ENCODE measurements at regions not wholly inside any gene's neighbourhood (a gene's known extent, or its start where the extent isn't known, plus 50 kb on each side); places are given as distances from the start of the nearest gene placed in this dataset.

DNA sequence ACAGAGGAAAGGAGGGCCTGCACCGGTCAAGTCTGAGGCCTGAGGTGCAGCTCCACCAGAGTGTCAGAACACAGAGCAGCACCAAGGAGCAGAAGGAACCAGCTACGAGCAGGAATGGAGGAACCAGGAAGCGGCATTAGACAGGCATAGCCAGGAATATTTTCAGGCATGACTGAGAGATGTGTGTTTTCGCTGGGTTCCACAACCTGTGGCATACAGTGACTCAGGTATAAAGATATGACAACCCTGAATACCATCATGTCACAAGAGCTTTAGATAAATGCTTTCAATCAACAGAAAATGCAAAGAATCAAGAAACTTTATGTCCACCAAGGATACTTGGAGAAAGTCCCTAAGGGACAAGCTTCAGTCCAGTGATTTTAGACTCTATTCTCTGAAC, 189.3 kb upstream of the NRIP1 start:
- Histone ChIP-seq H3K4ac (ENCODE audit: low read depth, low read length) (no peak overlapping the region), H2AK5ac (ENCODE audit: low read depth, low read length) (no peak overlapping the region), H3K9ac (ENCODE audit: low read depth, low read length) (no peak overlapping the region), H2BK15ac (ENCODE audit: low read depth, low read length) (no peak overlapping the region), H3K4me2 (ENCODE audit: low read depth, low read length) (no peak overlapping the region), H3K9me1 (ENCODE audit: insufficient read depth, low read length) (no peaks in the 10 kb centered on the region), H4K20me1 (ENCODE audit: insufficient read depth, low read length) (no peaks in the 10 kb centered on the region), H3K4me1 (ENCODE audit: control insufficient read depth, insufficient read depth, low read length) (no peaks in the 10 kb centered on the region), H3K36me3 (ENCODE audit: control insufficient read depth, insufficient read depth, low read length) (no peaks in the 10 kb centered on the region), H3K18ac (ENCODE audit: low read depth, low read length) (no peak overlapping the region), H4K91ac (ENCODE audit: insufficient read depth, low read depth, low read length) (no peak overlapping the region), H2AFZ (replicated peaks; ENCODE audit: low read length, poor library complexity) (no peak overlapping the region), H3K79me1 (ENCODE audit: low read depth in 1 of 2, low read length in 2 of 2) (no peaks in the 10 kb centered on the region), H3K27me3 (ENCODE audit: control insufficient read depth, insufficient read depth, low read length) (no peaks in the 10 kb centered on the region), H3K23ac (ENCODE audit: low read depth, low read length) (no peak overlapping the region), H2BK120ac (ENCODE audit: low read depth, low read length) (no peak overlapping the region), H3K56ac (ENCODE audit: extremely low read depth, insufficient read depth, low read length) (no peak overlapping the region), H3K9me3 (ENCODE audit: control insufficient read depth, insufficient read depth, low read length) (no peaks in the 10 kb centered on the region), H2BK5ac (ENCODE audit: low read depth, low read length, poor library complexity, severe bottlenecking) (no peak overlapping the region), H4K8ac (ENCODE audit: low read depth in 2 of 2, low read length in 2 of 2) (no peak overlapping the region), H2BK20ac (ENCODE audit: low read depth, low read length) (no peak overlapping the region), H3K14ac (replicated peaks; ENCODE audit: low read depth, low read length) (no peak overlapping the region), H2AK9ac (replicated peaks; ENCODE audit: low read depth, low read length, poor library complexity) (no peak overlapping the region), H4K5ac (ENCODE audit: low read depth, low read length) (no peak overlapping the region), H3K4me3 (ENCODE audit: insufficient read depth, low read depth, low read length) (no peak overlapping the region), H3K27ac (ENCODE audit: insufficient read depth, low read length) (no peak overlapping the region)
- intact Hi-C loops (cut with micrococcal nuclease) (no loop called here), in situ Hi-C loops (cut with MboI; ENCODE audit: low sequenced_read_pairs) (no loop called here), dilution Hi-C loops (cut with HindIII; ENCODE audit: low sequenced_read_pairs, unreplicated experiment) (no loop called here)
- no TSS peak for BruUV-seq (replicated peaks)
- TF ChIP-seq MXI1 (IDR thresholded peaks at IDR 0.05; ENCODE audit: borderline replicate concordance, low read depth, low read length) = no peak
- no peak for TF ChIP-seq FOS (IDR thresholded peaks at IDR 0.05; ENCODE audit: low read depth, low read length)
- TF ChIP-seq BHLHE40 (IDR thresholded peaks at IDR 0.05; ENCODE audit: low read depth, low read length) = no peak
- TF ChIP-seq POLR2A (IDR thresholded peaks at IDR 0.05; ENCODE audit: low read depth, low read length) = no peak
- TF ChIP-seq, protein P1, sequence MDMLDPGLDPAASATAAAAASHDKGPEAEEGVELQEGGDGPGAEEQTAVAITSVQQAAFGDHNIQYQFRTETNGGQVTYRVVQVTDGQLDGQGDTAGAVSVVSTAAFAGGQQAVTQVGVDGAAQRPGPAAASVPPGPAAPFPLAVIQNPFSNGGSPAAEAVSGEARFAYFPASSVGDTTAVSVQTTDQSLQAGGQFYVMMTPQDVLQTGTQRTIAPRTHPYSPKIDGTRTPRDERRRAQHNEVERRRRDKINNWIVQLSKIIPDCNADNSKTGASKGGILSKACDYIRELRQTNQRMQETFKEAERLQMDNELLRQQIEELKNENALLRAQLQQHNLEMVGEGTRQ (IDR thresholded peaks at IDR 0.05; ENCODE audit: low read depth, low read length) = no peak
- no peak for TF ChIP-seq MAFK (IDR thresholded peaks at IDR 0.05; ENCODE audit: low read depth, low read length)
- TF ChIP-seq CHD1 (IDR thresholded peaks at IDR 0.05; ENCODE audit: low read depth, low read length) = no peak
- TF ChIP-seq SMC3 (IDR thresholded peaks at IDR 0.05; ENCODE audit: low read depth, low read length) = no peak
- TF ChIP-seq, protein P2, sequence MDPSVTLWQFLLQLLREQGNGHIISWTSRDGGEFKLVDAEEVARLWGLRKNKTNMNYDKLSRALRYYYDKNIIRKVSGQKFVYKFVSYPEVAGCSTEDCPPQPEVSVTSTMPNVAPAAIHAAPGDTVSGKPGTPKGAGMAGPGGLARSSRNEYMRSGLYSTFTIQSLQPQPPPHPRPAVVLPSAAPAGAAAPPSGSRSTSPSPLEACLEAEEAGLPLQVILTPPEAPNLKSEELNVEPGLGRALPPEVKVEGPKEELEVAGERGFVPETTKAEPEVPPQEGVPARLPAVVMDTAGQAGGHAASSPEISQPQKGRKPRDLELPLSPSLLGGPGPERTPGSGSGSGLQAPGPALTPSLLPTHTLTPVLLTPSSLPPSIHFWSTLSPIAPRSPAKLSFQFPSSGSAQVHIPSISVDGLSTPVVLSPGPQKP (IDR thresholded peaks at IDR 0.05; ENCODE audit: borderline replicate concordance, low read depth, low read length) = no peak
- no peak for TF ChIP-seq MAZ (IDR thresholded peaks at IDR 0.05; ENCODE audit: borderline replicate concordance, low read depth, low read length)
- TF ChIP-seq RFX5 (IDR thresholded peaks at IDR 0.05; ENCODE audit: low read depth, low read length) = no peak
- no peak for TF ChIP-seq NFE2L2 (IDR thresholded peaks at IDR 0.05; ENCODE audit: low read depth, low read length)
- no peak for TF ChIP-seq RAD21 (IDR thresholded peaks at IDR 0.05; ENCODE audit: low read length)
- TF ChIP-seq, protein P3, sequence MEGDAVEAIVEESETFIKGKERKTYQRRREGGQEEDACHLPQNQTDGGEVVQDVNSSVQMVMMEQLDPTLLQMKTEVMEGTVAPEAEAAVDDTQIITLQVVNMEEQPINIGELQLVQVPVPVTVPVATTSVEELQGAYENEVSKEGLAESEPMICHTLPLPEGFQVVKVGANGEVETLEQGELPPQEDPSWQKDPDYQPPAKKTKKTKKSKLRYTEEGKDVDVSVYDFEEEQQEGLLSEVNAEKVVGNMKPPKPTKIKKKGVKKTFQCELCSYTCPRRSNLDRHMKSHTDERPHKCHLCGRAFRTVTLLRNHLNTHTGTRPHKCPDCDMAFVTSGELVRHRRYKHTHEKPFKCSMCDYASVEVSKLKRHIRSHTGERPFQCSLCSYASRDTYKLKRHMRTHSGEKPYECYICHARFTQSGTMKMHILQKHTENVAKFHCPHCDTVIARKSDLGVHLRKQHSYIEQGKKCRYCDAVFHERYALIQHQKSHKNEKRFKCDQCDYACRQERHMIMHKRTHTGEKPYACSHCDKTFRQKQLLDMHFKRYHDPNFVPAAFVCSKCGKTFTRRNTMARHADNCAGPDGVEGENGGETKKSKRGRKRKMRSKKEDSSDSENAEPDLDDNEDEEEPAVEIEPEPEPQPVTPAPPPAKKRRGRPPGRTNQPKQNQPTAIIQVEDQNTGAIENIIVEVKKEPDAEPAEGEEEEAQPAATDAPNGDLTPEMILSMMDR (conservative IDR thresholded peaks at IDR 0.05; ENCODE audit: low read depth, low read length) = no peak
- no peak for TF ChIP-seq CEBPB (IDR thresholded peaks at IDR 0.05; ENCODE audit: low read depth, low read length)
- TF ChIP-seq RCOR1 (IDR thresholded peaks at IDR 0.05; ENCODE audit: insufficient replicate concordance, low read length) = no peak
- ATAC-seq (ENCODE audit: low read depth) (no peak), DNase-seq (no peak)
- CTCF ChIA-PET = no interaction called here
- WGBS, 2 experiments (ENCODE audit: extremely low coverage in 2 of 2, insufficient read length in 1 of 2) = 100% methylated on average over 1 of the region's 4 CpGs; no CpG with 5 or more reads in 1 of the 2 experiments
- POLR2A ChIA-PET (ENCODE audit: unreplicated experiment) = no interaction called here

Data from IMR-90 (cell line).